ENCODE measurements at regions not wholly inside any gene's neighbourhood (a gene's known extent, or its start where the extent isn't known, plus 50 kb on each side); places are given as distances from the start of the nearest gene placed in this dataset.
"Not testable (repeated sequence)": the region's sequence is repeated elsewhere in the genome, so short reads cannot be mapped to it uniquely, and the experiment has no call there.

DNA sequence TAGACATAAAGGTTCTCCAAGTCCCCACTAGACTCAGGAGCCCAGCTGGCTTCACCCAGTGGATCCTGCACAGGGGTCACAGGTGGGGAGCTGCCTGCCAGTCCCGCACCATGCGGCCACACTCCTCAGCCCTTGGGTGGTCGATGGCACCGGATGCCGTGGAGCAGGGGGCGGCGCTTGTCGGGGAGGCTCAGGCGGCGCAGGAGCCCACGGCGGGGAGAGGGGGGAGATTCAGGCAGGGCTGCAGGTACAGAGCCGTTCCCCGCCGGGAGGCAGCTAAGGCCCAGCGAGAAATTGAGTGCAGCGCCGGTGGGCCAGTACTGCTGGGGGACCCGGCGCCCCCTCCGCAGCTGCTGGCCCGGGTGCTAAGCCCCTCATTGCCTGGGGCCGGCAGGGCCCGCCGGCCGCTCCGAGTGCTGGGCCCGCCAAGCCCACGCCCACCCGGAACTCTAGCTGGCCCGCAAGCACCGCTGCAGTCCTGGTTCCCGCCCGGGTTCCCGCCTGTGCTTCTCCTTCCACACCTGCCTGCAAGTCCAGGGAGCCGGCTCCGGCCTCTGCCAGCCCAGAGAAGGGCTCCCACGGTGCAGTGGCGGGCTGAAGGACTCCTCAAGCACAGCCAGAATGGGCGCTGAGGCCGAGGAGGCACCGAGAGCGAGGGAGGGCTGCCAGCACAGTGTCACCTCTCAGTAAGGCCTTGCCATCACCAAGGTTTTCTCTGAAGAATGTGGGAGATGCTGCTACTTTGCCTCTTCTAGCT is 58.4 kb upstream of the PPP1R12A start:
- Histone ChIP-seq H3K4me3 (no peak overlapping the region), H3K9me3 (no peaks in the 10 kb centered on the region), H3K27ac (no peak overlapping the region), H3K4me1 (peaks cover 0 to 3% (median 0%) of the 10 kb centered on the region in 3 donors), H3K36me3 (no peaks in the 10 kb centered on the region), H3K27me3 (no peaks in the 10 kb centered on the region)
- TF ChIP-seq, protein P1, sequence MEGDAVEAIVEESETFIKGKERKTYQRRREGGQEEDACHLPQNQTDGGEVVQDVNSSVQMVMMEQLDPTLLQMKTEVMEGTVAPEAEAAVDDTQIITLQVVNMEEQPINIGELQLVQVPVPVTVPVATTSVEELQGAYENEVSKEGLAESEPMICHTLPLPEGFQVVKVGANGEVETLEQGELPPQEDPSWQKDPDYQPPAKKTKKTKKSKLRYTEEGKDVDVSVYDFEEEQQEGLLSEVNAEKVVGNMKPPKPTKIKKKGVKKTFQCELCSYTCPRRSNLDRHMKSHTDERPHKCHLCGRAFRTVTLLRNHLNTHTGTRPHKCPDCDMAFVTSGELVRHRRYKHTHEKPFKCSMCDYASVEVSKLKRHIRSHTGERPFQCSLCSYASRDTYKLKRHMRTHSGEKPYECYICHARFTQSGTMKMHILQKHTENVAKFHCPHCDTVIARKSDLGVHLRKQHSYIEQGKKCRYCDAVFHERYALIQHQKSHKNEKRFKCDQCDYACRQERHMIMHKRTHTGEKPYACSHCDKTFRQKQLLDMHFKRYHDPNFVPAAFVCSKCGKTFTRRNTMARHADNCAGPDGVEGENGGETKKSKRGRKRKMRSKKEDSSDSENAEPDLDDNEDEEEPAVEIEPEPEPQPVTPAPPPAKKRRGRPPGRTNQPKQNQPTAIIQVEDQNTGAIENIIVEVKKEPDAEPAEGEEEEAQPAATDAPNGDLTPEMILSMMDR (IDR thresholded peaks at IDR 0.05): no peak
- no peak for TF ChIP-seq POLR2A (IDR thresholded peaks at IDR 0.05)
- 60 to 85% methylated on average over 1 to 5 of the region's 43 CpGs for WGBS, 2 donors
- DNase-seq: no peak
- intact Hi-C loops (cut with DNase I): no loop called here

DNA sequence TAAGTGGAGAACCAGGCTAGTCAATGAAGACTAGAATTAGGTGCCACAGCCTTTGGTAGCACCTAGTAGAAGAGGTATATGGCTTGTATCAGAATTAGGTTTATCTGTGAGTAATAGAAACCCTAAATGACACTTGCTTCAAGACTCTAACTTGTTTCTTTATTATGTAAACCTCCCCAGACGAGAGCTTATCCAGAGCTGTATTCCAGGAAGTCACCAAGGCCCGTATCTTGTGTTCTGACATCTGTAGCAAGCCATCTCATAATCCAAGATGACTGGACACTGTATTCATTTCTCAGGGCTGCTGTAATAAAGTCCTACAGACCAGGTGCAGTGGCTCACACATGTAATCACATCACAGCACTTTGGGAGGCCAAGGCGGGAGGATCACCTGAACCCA is 56.7 kb upstream of the PPP1R12A start:
- TF ChIP-seq, protein P1 (IDR thresholded peaks at IDR 0.05): no peak
- TF ChIP-seq POLR2A (IDR thresholded peaks at IDR 0.05): no peak
- no peak overlapping the region for H3K4me3 ChIP-seq
- no peak for DNase-seq
- H3K9me3 ChIP-seq: no peaks in the 10 kb centered on the region
- peaks cover 0 to 3% (median 0%) of the 10 kb centered on the region in 3 donors for H3K4me1 ChIP-seq
- no peaks in the 10 kb centered on the region for H3K36me3 ChIP-seq
- 67 to 83% methylated on average over 2 to 3 of the region's 3 CpGs for WGBS, 2 donors
- no peak overlapping the region for H3K27ac ChIP-seq
- intact Hi-C loops (cut with DNase I): no loop called here
- no peaks in the 10 kb centered on the region for H3K27me3 ChIP-seq

DNA sequence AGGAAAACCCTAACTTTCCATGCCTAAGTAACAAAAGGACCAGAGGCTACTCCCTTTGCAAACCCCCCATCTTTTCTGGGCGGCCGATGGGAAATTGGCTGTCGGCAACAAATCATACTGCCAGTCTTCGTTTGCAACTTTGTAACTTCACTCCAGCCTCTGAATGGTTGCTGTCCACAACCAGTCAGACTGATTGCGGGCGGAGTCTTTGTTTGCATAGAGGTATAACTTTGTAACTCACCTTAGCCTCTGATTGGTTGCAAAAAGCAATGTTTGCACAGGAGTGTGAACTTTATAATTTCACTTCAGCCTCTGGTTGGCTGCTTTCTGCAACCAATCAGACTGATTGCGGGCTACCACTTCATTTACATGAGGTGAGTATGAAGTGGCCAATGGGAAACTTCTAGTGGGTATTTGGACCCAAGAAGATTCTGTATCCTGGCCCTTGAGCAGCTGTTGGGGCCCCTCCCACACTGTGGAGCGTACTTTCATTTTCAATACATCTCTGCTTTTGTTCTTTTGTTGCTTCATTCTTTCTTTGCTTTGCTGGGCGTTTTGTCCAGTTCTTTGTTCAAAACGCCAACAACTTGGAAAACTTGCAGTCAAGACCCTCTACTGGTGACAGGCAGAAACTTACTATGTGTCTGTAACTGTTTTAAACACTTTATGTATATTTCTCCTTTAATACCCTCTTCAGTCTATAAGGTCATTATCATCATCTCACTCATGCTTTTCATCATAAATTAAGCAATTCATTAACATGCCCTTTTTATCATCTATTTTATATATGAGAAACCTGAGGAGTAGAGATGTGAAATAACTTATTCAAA is 55.8 kb upstream of the PPP1R12A start:
- H3K27ac ChIP-seq; H3K36me3 ChIP-seq; H3K27me3 ChIP-seq; H3K4me1 ChIP-seq; H3K9me3 ChIP-seq; DNase-seq; H3K4me3 ChIP-seq; intact Hi-C loops (cut with DNase I): not testable (repeated sequence)
- 58 to 72% methylated on average over 4 to 10 of the region's 10 CpGs for WGBS, 2 donors

DNA sequence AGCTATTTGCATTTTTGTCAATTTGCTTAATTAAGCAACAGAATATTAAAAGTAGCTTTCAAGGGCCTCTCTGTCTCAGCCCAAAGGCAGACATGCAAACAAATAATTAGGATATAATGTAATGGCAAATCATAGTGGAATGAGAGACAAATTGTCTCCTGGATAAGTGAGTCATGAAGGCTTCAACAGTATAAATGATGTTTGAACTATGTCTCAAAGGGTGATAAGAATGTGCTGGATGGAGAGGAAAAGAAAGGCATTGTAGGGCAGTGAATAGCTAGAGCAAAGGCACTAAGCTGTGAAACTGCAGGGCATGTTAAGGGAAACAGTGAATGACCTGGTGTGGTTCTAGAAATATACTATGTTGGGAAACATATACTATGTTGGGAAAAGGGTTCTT is 53.5 kb upstream of the PPP1R12A start:
- no peaks in the 10 kb centered on the region for H3K36me3 ChIP-seq
- no peaks in the 10 kb centered on the region for H3K9me3 ChIP-seq
- H3K27me3 ChIP-seq: no peaks in the 10 kb centered on the region
- intact Hi-C loops (cut with DNase I): no loop called here
- H3K4me1 ChIP-seq: peaks cover 0 to 7% (median 3%) of the 10 kb centered on the region in 3 donors
- no peak for DNase-seq
- no peak overlapping the region for H3K4me3 ChIP-seq
- TF ChIP-seq, protein P1 (IDR thresholded peaks at IDR 0.05): no peak
- TF ChIP-seq POLR2A (IDR thresholded peaks at IDR 0.05): no peak
- H3K27ac ChIP-seq: no peak overlapping the region

DNA sequence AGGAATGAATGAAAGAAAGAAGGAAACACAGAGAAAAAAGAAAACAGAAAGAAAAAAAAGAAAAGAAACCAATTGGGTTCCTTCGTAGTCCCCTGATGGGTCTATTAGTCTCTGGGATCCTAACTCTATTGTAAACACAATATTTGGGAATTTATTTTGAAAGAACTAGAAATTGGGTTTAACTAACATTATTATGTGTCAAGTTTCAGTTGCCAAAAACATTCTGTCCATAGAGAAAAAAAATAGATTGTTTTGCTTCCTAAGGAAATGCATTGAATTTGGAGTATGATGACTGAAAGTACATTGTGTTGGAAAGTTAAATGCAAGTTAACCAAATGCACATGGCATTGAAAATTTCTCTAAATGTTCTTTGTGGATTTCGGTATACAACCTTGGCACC is 52.8 kb upstream of the PPP1R12A start:
- 80 to 83% methylated on average over 2 of the region's 2 CpGs for WGBS, 2 donors
- no peak overlapping the region for H3K27ac ChIP-seq
- TF ChIP-seq, protein P1 (IDR thresholded peaks at IDR 0.05): no peak
- TF ChIP-seq POLR2A (IDR thresholded peaks at IDR 0.05): no peak
- intact Hi-C loops (cut with DNase I): no loop called here
- peaks cover 0 to 7% (median 3%) of the 10 kb centered on the region in 3 donors for H3K4me1 ChIP-seq
- no peaks in the 10 kb centered on the region for H3K36me3 ChIP-seq
- no peak for DNase-seq
- no peaks in the 10 kb centered on the region for H3K27me3 ChIP-seq
- no peaks in the 10 kb centered on the region for H3K9me3 ChIP-seq
- H3K4me3 ChIP-seq: no peak overlapping the region

Small RNA genes lying in the stretch of these regions (small RNA-seq; reads per million reads assigned to genes)
- 0 reads per million in 4 donors for gene SNRPGP20
